SK-N-SH (cell line): ENCODE measurements at regions not wholly inside any gene's neighbourhood (a gene's known extent, or its start where the extent isn't known, plus 50 kb on each side); places are given as distances from the start of the nearest gene placed in this dataset.

Experiments
- CTCF ChIA-PET: fragments of 300-600, 350-600 bp; formaldehyde crosslinking; extraction: SDS; loops from one replicate; lab custom pipeline; 2021; lab: Yijun Ruan, JAX
- POLR2A ChIA-PET: fragments of 350-600 bp; sonication (Branson Sonifier 250); formaldehyde crosslinking; extraction: SDS; loops from one replicate; lab custom pipeline; 2020; ENCODE audit warnings: antibody characterized with exemption, inconsistent platforms; lab: Yijun Ruan, JAX
- DNase-seq: peaks from one replicate; pipeline ENCODE4 v3.0.0; 2012
- H2AFZ ChIP-seq: fragments of 200-600 bp; sonication (generic); 2 replicates; pipeline ENCODE4 v1.8.1; 2016; ENCODE audit warnings: antibody characterized with exemption, mild to moderate bottlenecking, low read depth
- H3F3A ChIP-seq: fragments of 200-600 bp; sonication (generic); replicated peaks from 2 replicates; pipeline ENCODE3; 2016; ENCODE audit warnings: antibody characterized with exemption, mild to moderate bottlenecking; ENCODE audit not compliant: insufficient read depth
- H3K27ac ChIP-seq, 2 experiments: fragments of 200-500 bp in 1 of 2; fragments of 200-600 bp in 1 of 2; sonication (Bioruptor generic) in 1 of 2; sonication (generic), shearing (Covaris generic) in 1 of 2; 2 replicates each; pipeline versions ENCODE4 v1.5.1 to v1.6.1; 2014 to 2016; ENCODE audit warnings: low read depth in 2 of 2, inconsistent platforms in 1 of 2, low read length in 1 of 2, mild to moderate bottlenecking in 1 of 2, mixed read lengths in 1 of 2
- H3K27me3 ChIP-seq: fragments of 200-600 bp; sonication (generic), shearing (Covaris generic); 2 replicates; pipeline ENCODE4 v1.6.1; 2016; ENCODE audit warnings: mixed run types; ENCODE audit not compliant: insufficient read depth
- H3K36me3 ChIP-seq, 2 experiments: fragments of 200-500 bp in 1 of 2; fragments of 200-600 bp in 1 of 2; sonication (Bioruptor generic) in 1 of 2; sonication (generic) in 1 of 2; replicated peaks in 1 of 2; 2 replicates each; pipeline versions ENCODE3 to v1.5.1; 2014 to 2016; ENCODE audit warnings: low read length in 1 of 2, mild to moderate bottlenecking in 1 of 2; ENCODE audit not compliant: insufficient read depth in 2 of 2, control insufficient read depth in 1 of 2
- H3K4me1 ChIP-seq, 2 experiments: fragments of 200-500 bp in 1 of 2; fragments of 200-600 bp in 1 of 2; sonication (Bioruptor generic) in 1 of 2; sonication (generic), shearing (Covaris generic) in 1 of 2; 2 replicates each; pipeline versions ENCODE4 v1.5.1 to v1.6.1; 2014 to 2016; ENCODE audit warnings: low read depth in 1 of 2, low read length in 1 of 2, mixed run types in 1 of 2; ENCODE audit not compliant: insufficient read depth in 2 of 2, control insufficient read depth in 1 of 2
- H3K4me2 ChIP-seq: fragments of 200-600 bp; sonication (generic), shearing (Covaris generic); 2 replicates; pipeline ENCODE4 v1.6.1; 2017; ENCODE audit warnings: mixed run types
- H3K4me3 ChIP-seq, 2 experiments: fragments of 200-500 bp in 1 of 2; fragments of 200-600 bp in 1 of 2; sonication (Bioruptor generic) in 1 of 2; sonication (generic), shearing (Covaris generic) in 1 of 2; 2 replicates each; pipeline versions ENCODE4 v1.5.1 to v1.8.1; 2014 to 2016; ENCODE audit warnings: low read depth in 2 of 2, inconsistent platforms in 1 of 2, low read length in 1 of 2, mild to moderate bottlenecking in 1 of 2, mixed read lengths in 1 of 2, moderate library complexity in 1 of 2
- H3K79me2 ChIP-seq: fragments of 200-600 bp; sonication (generic); 2 replicates; pipeline ENCODE4 v1.8.1; 2017; ENCODE audit warnings: mild to moderate bottlenecking; ENCODE audit not compliant: insufficient read depth
- H3K9ac ChIP-seq: fragments of 200-600 bp; sonication (generic); 2 replicates; pipeline ENCODE4 v1.6.1; 2017; ENCODE audit warnings: mixed run types
- H3K9me2 ChIP-seq: fragments of 200-600 bp; sonication (generic); 2 replicates; pipeline ENCODE4 v1.6.1; 2017; ENCODE audit warnings: mixed run types
- H3K9me3 ChIP-seq: fragments of 200-600 bp; sonication (generic); 2 replicates; pipeline ENCODE4 v1.6.1; 2017; ENCODE audit warnings: mixed run types, mild to moderate bottlenecking, moderate library complexity
- H4K20me1 ChIP-seq: fragments of 200-600 bp; sonication (generic); 2 replicates; pipeline ENCODE4 v1.6.1; 2017; ENCODE audit warnings: mild to moderate bottlenecking, mixed run types; ENCODE audit not compliant: insufficient read depth
- CHD2 ChIP-seq: fragments of 150-350 bp; IDR thresholded peaks from 2 replicates; pipeline ENCODE4 v1.6.1; 2018; ENCODE audit warnings: low read length; ENCODE audit not compliant: partially characterized antibody
- ELF1 ChIP-seq: IDR thresholded peaks from 2 replicates; pipeline ENCODE4 v1.4.0; 2012
- GABPA ChIP-seq: IDR thresholded peaks from 2 replicates; pipeline ENCODE4 v1.4.0; 2012; ENCODE audit warnings: low read depth, mild to moderate bottlenecking
- GATA2 ChIP-seq: sonication (generic); formaldehyde crosslinking; IDR thresholded peaks from 2 replicates; pipeline ENCODE4 v1.5.0; 2020; ENCODE audit warnings: mild to moderate bottlenecking, missing genetic modification reagents
- IRF3 ChIP-seq: fragments of 150-350 bp; IDR thresholded peaks from 2 replicates; pipeline ENCODE4 v1.6.1; 2016; ENCODE audit warnings: mild to moderate bottlenecking, low read depth, low read length
- NRF1 ChIP-seq: IDR thresholded peaks from 2 replicates; pipeline ENCODE4 v1.6.1; 2012; ENCODE audit warnings: low read depth, mild to moderate bottlenecking, low read length
- POLR2AphosphoS5 ChIP-seq: IDR thresholded peaks from 2 replicates; pipeline ENCODE4 v1.6.1; 2012; ENCODE audit warnings: low read depth, low read length
- RCOR1 ChIP-seq: fragments of 150-350 bp; IDR thresholded peaks from 2 replicates; pipeline ENCODE4 v1.6.1; 2017; ENCODE audit warnings: antibody characterized with exemption, low read length
- SMC3 ChIP-seq: IDR thresholded peaks from 2 replicates; pipeline ENCODE4 v1.6.1; 2012; ENCODE audit warnings: low read depth, low read length, improper control_type of control experiment
- TAF1 ChIP-seq: IDR thresholded peaks from 2 replicates; pipeline ENCODE4 v1.6.1; 2012; ENCODE audit warnings: low read depth, mild to moderate bottlenecking, low read length, moderate library complexity, borderline replicate concordance
- TEAD4 ChIP-seq: IDR thresholded peaks from 2 replicates; pipeline ENCODE4 v1.4.0; 2012; ENCODE audit warnings: mild to moderate bottlenecking, borderline replicate concordance; ENCODE audit not compliant: insufficient read depth
- YY1 ChIP-seq: IDR thresholded peaks from 2 replicates; pipeline ENCODE4 v1.4.0; 2012; ENCODE audit warnings: low read depth, mild to moderate bottlenecking
- WGBS: methylation state at CpG from one replicate; pipeline ENCODE4 v1.1.6; 2017; ENCODE audit warnings: low lambda C conversion rate; 5-methylcytosine and 5-hydroxymethylcytosine counted together
- TF ChIP-seq, protein P1 (sequence below): fragments of 200-600 bp; sonication (generic); IDR thresholded peaks from 2 replicates; pipeline ENCODE4 v1.6.1; 2017; ENCODE audit warnings: antibody characterized with exemption, mild to moderate bottlenecking, moderate library complexity
- TF ChIP-seq, protein P2 (sequence below): IDR thresholded peaks from 2 replicates; pipeline ENCODE4 v1.4.0; 2012; ENCODE audit warnings: low read depth, borderline replicate concordance

DNA sequence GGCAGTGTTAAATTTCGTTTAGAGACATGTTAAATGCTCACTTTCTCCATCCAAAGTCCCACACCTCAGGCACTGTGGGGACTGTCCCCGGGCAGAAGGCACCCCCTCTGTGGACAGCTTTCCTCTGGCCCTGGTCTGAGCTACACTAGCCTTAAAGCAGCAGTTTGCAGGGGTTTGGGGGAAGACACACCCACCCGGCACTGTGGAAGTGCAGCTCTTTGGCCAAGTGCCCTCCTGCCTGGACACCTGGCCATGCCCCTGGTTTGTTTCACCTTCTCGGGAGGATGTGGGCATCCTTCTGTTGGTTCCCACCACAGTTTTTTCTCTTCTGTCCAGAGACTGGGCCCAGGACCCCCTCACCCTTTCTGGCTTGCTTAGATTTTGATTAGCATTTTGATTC is 1254.7 kb downstream of the BRD1 start:
- no peaks in the 10 kb centered on the region for H4K20me1 ChIP-seq
- peaks cover 6% of the 10 kb centered on the region; the same call in 1 of the 2 replicates for H3K27me3 ChIP-seq
- no peaks in the 10 kb centered on the region for H3K79me2 ChIP-seq
- no peak overlapping the region for H3K27ac ChIP-seq
- no peaks in the 10 kb centered on the region for H3F3A ChIP-seq
- DNase-seq, result no peak
- TF ChIP-seq POLR2AphosphoS5 (no peak), SMC3 (no peak), TEAD4 (no peak), TAF1 (no peak), GABPA (no peak), YY1 (no peak), RCOR1 (no peak), GATA2 (CRISPR knock-in tag) (no peak)
- TF ChIP-seq, protein P1, sequence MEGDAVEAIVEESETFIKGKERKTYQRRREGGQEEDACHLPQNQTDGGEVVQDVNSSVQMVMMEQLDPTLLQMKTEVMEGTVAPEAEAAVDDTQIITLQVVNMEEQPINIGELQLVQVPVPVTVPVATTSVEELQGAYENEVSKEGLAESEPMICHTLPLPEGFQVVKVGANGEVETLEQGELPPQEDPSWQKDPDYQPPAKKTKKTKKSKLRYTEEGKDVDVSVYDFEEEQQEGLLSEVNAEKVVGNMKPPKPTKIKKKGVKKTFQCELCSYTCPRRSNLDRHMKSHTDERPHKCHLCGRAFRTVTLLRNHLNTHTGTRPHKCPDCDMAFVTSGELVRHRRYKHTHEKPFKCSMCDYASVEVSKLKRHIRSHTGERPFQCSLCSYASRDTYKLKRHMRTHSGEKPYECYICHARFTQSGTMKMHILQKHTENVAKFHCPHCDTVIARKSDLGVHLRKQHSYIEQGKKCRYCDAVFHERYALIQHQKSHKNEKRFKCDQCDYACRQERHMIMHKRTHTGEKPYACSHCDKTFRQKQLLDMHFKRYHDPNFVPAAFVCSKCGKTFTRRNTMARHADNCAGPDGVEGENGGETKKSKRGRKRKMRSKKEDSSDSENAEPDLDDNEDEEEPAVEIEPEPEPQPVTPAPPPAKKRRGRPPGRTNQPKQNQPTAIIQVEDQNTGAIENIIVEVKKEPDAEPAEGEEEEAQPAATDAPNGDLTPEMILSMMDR, result no peak
- TF ChIP-seq, protein P2, sequence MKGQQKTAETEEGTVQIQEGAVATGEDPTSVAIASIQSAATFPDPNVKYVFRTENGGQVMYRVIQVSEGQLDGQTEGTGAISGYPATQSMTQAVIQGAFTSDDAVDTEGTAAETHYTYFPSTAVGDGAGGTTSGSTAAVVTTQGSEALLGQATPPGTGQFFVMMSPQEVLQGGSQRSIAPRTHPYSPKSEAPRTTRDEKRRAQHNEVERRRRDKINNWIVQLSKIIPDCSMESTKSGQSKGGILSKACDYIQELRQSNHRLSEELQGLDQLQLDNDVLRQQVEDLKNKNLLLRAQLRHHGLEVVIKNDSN, result no peak
- POLR2A ChIA-PET, result no interaction called here
- CTCF ChIA-PET, result no interaction called here
- no peak overlapping the region for H3K4me3 ChIP-seq
- no peak overlapping the region for H3K4me2 ChIP-seq
- H3K9me3 ChIP-seq, result no peaks in the 10 kb centered on the region
- H3K9ac ChIP-seq, result no peak overlapping the region
- no peaks in the 10 kb centered on the region for H3K9me2 ChIP-seq
- H3K36me3 ChIP-seq, result no peaks in the 10 kb centered on the region
- peaks cover 0 to 10% of the 10 kb centered on the region in 2 experiments; a peak in 1 of 4 replicates for H3K4me1 ChIP-seq
- H2AFZ ChIP-seq, result no peak overlapping the region
- WGBS, result 7% methylated on average over 3 of the region's 4 CpGs

DNA sequence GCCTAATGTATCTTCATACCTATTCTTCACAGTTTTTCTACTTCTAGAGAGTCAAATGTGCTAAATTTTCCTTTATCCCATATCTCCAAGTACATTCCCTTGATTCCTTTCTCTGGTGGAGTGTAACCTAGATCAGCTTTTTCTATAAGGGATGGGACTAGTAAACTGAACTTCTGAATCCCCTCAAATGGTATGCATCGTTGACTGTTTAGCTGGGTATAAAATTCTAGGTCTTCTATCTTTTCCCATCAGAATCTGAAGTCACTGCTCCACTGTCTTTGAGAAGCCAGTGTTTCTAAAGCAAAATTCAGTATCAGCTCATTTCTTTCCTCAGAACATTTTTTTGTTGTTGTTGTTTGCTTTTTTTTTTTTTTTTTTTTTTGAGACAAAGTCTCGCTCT is 1256.8 kb downstream of the BRD1 start:
- CTCF ChIA-PET, result no interaction called here
- no peaks in the 10 kb centered on the region for H3K9me3 ChIP-seq
- 21% methylated on average over 2 of the region's 2 CpGs for WGBS

More for the DNA sequence above, 1256.8 kb downstream of the BRD1 start:
- H3K27ac ChIP-seq, result no peak overlapping the region
- no peak overlapping the region for H3K4me3 ChIP-seq
- H3K27me3 ChIP-seq, result peaks cover 6% of the 10 kb centered on the region; the same call in 1 of the 2 replicates
- H3K4me2 ChIP-seq, result no peak overlapping the region
- H4K20me1 ChIP-seq, result no peaks in the 10 kb centered on the region
- no peaks in the 10 kb centered on the region for H3K9me2 ChIP-seq
- DNase-seq, result no peak
- H3F3A ChIP-seq, result no peaks in the 10 kb centered on the region
- H2AFZ ChIP-seq, result no peak overlapping the region
- no peaks in the 10 kb centered on the region for H3K36me3 ChIP-seq
- H3K79me2 ChIP-seq, result no peaks in the 10 kb centered on the region
- peaks cover 0 to 22% of the 10 kb centered on the region in 2 experiments; a peak in 1 of 4 replicates for H3K4me1 ChIP-seq
- no peak overlapping the region for H3K9ac ChIP-seq
- POLR2A ChIA-PET, result no interaction called here
- TF ChIP-seq POLR2AphosphoS5 (no peak), NRF1 (no peak), IRF3 (no peak), TAF1 (no peak), CHD2 (no peak), ELF1 (no peak)
- TF ChIP-seq, protein P2, result no peak
